ENCODE measurements at regions not wholly inside any gene's neighbourhood (a gene's known extent, or its start where the extent isn't known, plus 50 kb on each side); places are given as distances from the start of the nearest gene placed in this dataset.

GRCh38 chr2:123086613-123087385 is 938.3 kb upstream of the CNTNAP5 start:
- DNase-seq (ENCODE audit: low read depth, low spot score) = no peak
- no peak overlapping the region for H3K4me3 ChIP-seq (ENCODE audit: low read depth, low read length)
- TF ChIP-seq CTCF (IDR thresholded peaks at IDR 0.05; ENCODE audit: low read depth, low read length) = no peak
- in situ Hi-C loops (cut with HindIII; ENCODE audit: low sequenced_read_pairs) = no loop called here

GRCh38 chr2:123091471-123091870 is 933.6 kb upstream of the CNTNAP5 start:
- in situ Hi-C loops (cut with HindIII; ENCODE audit: low sequenced_read_pairs) = no loop called here
- no peak overlapping the region for H3K4me3 ChIP-seq (ENCODE audit: low read depth, low read length)
- no peak for TF ChIP-seq CTCF (IDR thresholded peaks at IDR 0.05; ENCODE audit: low read depth, low read length)

GRCh38 chr2:123093199-123093598 is 931.9 kb upstream of the CNTNAP5 start:
- in situ Hi-C loops (cut with HindIII; ENCODE audit: low sequenced_read_pairs) = no loop called here
- H3K4me3 ChIP-seq (ENCODE audit: low read depth, low read length) = no peak overlapping the region
- no peak for TF ChIP-seq CTCF (IDR thresholded peaks at IDR 0.05; ENCODE audit: low read depth, low read length)
- no peak for DNase-seq (ENCODE audit: low read depth, low spot score)

More at GRCh38 chr2:123091471-123091870, 933.6 kb upstream of the CNTNAP5 start:
- DNase-seq (ENCODE audit: low read depth, low spot score) = no peak

- in situ Hi-C loops (cut with HindIII; ENCODE audit: low sequenced_read_pairs) = no loop called here
- DNase-seq (ENCODE audit: low read depth, low spot score) = no peak
- no peak for TF ChIP-seq CTCF (IDR thresholded peaks at IDR 0.05; ENCODE audit: low read depth, low read length)
- H3K4me3 ChIP-seq (ENCODE audit: low read depth, low read length) = no peak overlapping the region
These were observed 929.8 kb upstream of the CNTNAP5 start for GRCh38 chr2:123095219-123095835.

- DNase-seq (ENCODE audit: low read depth, low spot score) = no peak
- in situ Hi-C loops (cut with HindIII; ENCODE audit: low sequenced_read_pairs) = no loop called here
- no peak overlapping the region for H3K4me3 ChIP-seq (ENCODE audit: low read depth, low read length)
- TF ChIP-seq CTCF (IDR thresholded peaks at IDR 0.05; ENCODE audit: low read depth, low read length) = no peak
These were observed 926.5 kb upstream of the CNTNAP5 start for GRCh38 chr2:123098619-123099018.

- TF ChIP-seq CTCF (IDR thresholded peaks at IDR 0.05; ENCODE audit: low read depth, low read length) = no peak
- no peak for DNase-seq (ENCODE audit: low read depth, low spot score)
- H3K4me3 ChIP-seq (ENCODE audit: low read depth, low read length) = no peak overlapping the region
- in situ Hi-C loops (cut with HindIII; ENCODE audit: low sequenced_read_pairs) = no loop called here
These were observed 923.7 kb upstream of the CNTNAP5 start for GRCh38 chr2:123101434-123101833.

All from astrocyte of the spinal cord (primary cell).